ENCODE measurements at regions not wholly inside any gene's neighbourhood (a gene's known extent, or its start where the extent isn't known, plus 50 kb on each side); places are given as distances from the start of the nearest gene placed in this dataset.

DNA sequence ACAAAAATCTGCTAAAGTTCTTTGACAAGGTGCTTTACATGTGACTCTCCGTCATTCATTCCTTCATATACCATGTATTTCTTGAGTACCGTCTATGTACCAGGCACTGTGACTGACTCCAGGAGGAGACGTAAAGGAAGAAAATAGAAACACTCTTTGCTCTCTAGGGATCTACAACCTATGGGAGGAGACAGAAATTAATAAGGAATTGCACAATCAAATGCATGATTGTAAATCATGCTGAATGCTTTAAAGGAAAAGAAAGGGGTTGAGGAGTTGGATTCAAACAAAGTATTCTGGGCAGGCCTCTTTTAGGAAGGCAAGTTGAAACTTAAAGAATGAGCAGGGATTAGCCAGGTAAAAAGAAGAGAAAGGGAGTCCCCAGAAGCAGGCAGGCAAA lies 239.1 kb upstream of the FGGY start:
- DNase-seq (ENCODE audit: low spot score): no peak
- in situ Hi-C loops (cut with HindIII; ENCODE audit: low sequenced_read_pairs): no loop called here

DNA sequence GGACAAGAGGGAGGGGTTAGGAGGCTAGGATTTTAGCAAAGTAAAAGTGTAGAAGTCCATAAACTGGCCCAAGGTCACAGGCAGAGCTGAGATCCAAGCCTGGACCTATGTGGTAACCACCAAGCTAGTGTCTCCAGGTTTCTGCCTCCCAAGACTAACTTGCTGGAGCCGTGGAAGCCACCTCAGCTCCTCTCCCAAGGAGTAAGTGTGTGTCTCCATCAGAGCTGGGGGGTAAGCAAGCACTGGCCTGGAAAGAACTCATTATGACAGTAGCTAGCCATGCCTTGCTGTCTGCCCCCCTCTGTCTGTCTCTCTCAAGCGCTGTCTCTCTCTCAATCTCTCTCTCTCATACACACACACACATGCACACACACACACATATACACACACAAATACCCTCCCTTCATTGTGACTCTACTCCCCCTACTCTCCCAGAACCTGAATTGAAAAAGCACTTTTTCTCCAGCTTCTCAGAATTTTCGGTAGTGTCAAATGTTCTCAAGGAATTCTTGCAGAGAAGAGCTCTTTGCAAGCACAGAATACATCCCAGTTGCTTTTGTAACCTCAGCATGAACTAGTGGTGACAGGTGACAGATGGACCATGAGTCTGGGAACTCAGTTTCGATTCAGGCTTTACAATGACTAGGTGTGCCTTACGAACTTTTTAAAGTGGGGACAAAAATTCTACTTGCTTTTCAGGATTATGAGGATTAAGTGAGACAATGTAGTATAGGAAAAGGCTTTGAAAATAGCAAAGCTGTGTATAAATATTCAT lies 238.0 kb upstream of the FGGY start:
- in situ Hi-C loops (cut with HindIII; ENCODE audit: low sequenced_read_pairs): no loop called here

DNA sequence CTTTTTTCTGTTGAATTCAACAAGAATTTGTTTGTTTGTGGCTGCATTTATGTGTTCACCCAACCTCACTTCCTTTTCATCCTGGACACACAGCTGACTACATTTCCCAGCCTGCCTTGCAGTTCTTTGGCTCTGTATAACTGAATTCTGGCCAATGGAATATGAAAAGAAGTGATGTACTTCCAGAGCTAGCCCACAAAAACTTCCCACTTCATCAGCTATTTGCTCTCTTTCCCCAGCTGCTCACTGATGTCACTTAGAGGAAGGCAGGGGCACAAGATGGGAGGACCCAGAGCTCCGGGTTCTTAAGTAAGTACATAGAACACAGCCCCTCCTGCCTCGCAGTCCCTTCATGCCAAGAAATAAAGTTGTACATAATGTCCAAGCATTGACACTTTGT lies 235.0 kb upstream of the FGGY start:
- DNase-seq (ENCODE audit: low spot score): peak; percentile 27
- in situ Hi-C loops (cut with HindIII; ENCODE audit: low sequenced_read_pairs): no loop called here

More for the DNA sequence above, 238.0 kb upstream of the FGGY start:
- DNase-seq (ENCODE audit: low spot score): no peak

DNA sequence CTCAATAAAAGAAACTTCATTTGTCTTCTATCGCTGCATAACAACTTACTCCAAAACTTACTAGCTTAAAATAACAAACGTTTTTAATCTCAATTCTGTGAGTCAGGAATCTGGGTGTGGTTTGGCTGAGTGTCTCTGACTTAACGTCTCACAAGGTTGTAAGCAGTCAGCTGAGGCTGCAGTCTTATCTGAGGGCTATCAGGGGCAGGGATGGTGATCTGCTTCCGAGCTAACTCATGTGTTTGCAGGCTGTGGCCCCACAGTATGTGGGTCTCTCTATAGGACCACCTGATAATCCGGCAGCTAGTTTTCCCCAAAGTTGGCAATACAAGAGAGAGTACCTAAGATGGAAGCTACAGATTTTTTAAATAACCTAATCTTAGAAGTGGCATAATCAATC lies 234.2 kb upstream of the FGGY start:
- in situ Hi-C loops (cut with HindIII; ENCODE audit: low sequenced_read_pairs): no loop called here
- DNase-seq (ENCODE audit: low spot score): no peak

DNA sequence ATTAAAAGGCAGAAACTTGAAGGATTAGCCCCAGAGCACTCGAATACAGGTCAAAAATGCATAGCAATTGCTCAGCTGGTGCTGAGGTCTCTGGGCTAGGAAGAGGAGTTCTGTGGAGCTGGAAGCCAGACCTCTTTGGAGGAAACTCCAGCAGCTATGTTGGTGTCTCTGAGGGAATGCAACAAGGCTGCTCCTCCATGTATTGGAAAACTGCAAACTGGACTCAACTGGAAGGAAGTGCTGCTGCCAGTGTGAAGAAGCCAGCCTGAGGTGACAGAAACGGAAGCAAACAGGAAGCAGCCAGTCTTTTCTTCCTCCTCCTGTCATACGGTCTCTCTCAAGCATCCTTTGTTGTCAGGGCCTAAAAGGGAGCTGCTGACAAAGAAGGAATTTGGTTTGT lies 233.4 kb upstream of the FGGY start:
- DNase-seq (ENCODE audit: low spot score): no peak
- in situ Hi-C loops (cut with HindIII; ENCODE audit: low sequenced_read_pairs): no loop called here

DNA sequence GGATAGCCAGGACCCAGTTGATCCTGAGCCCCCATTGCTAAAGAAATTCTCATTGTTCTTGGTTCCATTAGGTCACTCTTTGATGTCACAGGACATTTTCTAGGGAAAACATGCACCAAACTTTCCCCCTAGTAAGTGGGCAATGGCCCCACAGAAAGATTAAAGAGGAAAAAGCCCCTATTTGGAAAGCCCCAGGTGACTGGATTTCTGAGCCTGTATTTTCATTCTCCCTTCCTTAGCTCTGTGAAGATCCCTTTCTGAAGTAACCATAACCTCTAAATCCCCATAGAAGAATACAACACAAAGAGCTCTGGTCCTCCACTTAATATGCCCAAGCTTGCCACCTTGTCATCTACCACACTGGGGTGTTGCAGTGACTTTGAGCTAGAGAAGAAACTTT lies 232.3 kb upstream of the FGGY start:
- in situ Hi-C loops (cut with HindIII; ENCODE audit: low sequenced_read_pairs): no loop called here
- no peak for DNase-seq (ENCODE audit: low spot score)

DNA sequence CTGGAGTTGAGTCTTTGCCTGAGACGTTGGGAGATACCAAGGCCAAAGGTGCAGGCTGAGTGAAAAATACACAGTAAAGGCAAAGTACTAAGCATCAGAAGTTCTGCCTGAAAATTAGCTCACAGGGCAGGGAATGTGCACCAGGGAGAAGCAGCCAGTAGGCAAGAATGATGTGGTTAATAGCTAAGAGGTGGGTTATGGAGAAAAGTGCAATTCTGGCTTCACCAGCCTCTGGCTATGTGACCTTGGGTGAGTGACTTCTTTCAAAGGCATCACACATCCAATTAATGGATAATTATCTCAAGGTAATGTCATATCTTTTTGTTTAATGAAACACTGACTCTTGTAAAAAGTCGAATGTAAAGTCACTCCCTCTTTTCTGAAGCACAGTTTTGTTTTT lies 230.7 kb upstream of the FGGY start:
- in situ Hi-C loops (cut with HindIII; ENCODE audit: low sequenced_read_pairs): no loop called here
- no peak for DNase-seq (ENCODE audit: low spot score)

DNA sequence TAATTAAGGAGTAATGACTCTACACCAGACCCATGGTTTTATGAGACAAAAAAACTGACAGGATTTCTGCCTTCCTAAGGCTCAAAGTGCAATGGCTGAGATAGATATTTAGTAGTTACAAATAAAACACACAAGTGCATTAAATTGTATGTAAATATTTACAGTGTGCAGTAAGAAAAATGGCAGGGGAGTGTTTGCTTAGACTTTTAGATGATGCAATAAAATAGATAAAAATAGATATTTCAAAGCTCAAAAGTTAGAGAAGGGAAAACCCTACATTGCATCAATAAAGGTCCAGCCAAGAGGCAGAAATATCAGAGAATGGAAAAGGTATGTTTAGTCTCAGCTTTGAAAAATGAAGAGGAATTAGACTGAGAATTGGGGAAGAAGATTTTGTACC lies 226.3 kb upstream of the FGGY start:
- DNase-seq (ENCODE audit: low spot score): no peak
- in situ Hi-C loops (cut with HindIII; ENCODE audit: low sequenced_read_pairs): no loop called here

DNA sequence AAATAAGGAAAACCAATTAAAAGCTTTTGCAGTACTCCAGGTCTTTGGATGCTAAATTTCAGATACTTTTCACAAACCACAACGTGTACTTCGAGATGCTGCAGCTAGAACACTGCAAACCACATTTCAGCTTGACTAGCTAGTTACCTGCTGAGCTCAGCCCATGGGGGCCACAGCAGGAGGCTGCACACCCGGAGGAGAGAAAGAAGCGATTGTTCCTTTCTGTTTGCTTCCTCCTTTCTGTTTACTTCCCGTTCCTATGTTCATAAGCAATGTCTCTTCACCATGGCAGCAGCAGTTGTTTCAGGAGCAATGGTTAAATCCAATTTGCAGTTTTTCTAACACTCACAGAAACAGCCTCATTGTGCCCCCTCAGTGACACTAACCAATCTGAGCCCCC lies 225.6 kb upstream of the FGGY start:
- in situ Hi-C loops (cut with HindIII; ENCODE audit: low sequenced_read_pairs): no loop called here
- no peak for DNase-seq (ENCODE audit: low spot score)

DNA sequence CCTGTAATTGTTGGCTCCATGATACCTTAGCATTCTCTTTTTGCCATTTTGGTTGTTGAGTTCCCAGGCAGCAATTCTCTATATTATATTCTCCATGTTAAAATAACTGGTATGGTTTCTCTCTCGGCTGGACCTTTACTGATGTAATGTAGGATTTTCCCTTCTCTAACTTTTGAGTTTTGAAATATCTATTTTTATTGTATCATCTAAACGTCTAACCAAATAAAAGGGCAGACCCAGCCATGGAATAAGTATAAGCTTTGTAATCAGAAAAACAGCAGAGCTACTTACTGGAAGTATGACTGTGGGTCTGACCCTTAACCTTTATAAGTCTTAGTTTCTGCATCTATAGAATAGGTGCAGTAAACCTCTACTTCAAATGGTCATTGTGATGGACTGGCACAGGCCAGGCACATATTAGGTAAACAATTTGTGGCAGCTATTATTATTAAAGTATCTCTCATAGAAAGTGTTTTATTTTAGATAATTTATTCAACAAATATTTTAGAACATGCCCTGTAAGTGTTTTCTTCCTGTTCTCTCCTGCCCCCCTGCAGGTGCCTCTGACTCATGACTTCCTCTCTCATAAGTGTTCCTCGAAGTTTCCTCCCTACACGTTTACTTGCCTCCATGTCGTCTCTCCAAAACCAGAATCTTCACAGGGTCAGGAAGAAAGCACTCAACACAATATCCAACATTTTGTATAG lies 224.9 kb upstream of the FGGY start:
- no peak for DNase-seq (ENCODE audit: low spot score)
- in situ Hi-C loops (cut with HindIII; ENCODE audit: low sequenced_read_pairs): no loop called here

DNA sequence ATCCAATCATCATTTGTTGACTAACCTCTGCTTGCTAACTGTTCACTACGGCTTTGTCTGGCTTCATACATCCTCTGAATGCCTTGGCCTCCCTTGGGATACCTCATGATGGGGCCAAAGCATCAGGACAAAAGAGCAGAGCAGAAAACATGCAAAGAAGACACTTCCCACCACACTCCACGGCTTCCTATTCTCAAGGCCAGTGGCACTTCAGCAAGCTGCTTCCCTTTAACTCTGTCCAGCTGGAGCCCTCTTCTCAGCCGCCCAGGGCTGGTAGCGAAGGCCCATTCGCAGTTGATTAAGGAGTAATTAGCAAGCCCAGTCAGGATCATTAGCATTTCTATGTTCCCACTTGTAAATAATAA lies 224.3 kb upstream of the FGGY start:
- no peak for DNase-seq (ENCODE audit: low spot score)
- in situ Hi-C loops (cut with HindIII; ENCODE audit: low sequenced_read_pairs): no loop called here

DNA sequence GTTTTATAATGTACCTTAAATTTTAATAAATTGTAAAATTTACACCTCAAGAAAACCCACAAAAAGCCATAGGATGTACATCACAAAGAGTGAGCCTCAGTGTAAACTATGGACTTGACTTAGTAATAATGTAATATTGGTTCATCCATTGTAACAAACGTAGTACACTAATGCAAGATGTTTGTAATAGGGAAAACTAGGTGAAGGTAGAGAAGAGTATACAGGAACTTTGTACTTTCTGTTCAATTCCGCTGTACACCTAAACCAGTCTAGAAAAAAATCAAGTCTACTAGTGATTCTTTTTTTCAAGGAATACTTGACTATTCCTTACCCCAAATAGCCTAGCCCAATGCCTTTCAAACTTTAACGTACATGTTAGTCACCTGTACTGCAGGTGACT lies 222.3 kb upstream of the FGGY start:
- no peak for DNase-seq (ENCODE audit: low spot score)
- in situ Hi-C loops (cut with HindIII; ENCODE audit: low sequenced_read_pairs): no loop called here

DNA sequence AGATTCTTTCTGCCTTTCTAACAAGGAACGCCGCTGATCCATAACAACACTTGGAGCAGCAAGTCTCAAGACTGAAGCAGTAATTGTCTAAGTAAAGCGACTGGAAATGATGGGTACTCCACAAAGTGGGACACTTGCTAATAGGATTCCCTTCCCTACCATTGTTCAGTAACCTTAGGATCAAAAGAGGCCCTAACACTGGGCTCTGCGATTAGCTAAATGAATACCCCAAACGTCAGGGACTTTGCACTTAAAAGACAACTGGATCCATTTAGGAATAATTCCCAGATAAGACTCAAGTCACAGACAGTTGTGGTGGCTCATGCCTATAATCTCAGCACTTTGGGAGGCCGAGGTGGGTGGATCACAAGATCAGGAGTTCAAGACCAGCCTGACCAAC lies 221.9 kb upstream of the FGGY start:
- in situ Hi-C loops (cut with HindIII; ENCODE audit: low sequenced_read_pairs): no loop called here

DNA sequence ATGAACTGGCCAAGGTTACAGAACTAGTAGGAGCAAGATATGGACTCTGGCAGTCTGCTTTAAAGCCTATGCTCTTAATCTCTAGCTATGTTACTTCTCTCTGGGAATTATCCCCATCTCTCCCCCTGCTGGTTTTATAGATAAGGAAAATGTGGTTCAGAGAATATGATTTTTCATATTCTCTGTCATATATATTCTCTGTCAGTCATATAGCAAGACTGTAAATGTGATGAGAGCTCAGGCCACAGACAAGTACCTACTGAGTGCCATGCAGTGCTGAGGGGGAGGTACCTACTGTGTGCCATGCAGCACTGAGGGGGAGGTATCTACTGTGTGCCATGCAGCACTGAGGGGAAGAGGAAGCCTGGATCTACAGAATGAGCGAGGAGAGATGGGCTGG lies 220.3 kb upstream of the FGGY start:
- in situ Hi-C loops (cut with HindIII; ENCODE audit: low sequenced_read_pairs): no loop called here
- no peak for DNase-seq (ENCODE audit: low spot score)

More for the DNA sequence above, 221.9 kb upstream of the FGGY start:
- DNase-seq (ENCODE audit: low spot score): no peak

DNA sequence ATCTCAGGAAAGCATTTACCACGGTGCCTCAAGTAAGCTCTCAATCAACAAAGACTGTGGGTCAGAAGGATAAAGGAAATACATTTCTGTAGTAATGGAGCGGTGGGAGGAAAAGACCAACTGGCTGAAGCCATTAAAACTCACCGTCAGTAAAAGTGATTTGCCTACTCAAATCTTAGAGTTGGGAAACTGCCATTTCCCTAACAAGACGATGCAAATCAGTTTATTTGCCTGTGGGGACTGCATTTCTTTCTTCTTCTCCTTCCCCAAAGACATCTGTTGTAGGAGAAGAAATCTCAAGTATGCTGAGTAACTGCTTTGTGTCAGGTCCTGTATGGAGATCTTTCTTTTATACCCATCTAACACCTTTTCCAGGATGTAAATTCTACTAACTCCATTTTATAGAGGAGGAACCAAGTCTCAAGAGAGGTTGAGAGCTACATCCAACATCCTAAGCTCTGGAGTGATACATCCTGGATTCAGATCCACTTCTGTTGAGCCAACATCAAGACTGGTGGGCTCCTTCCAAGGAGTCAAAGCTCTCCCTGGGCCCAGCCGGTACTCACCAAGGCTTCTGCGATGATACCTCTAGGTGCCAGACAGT lies 219.3 kb upstream of the FGGY start:
- in situ Hi-C loops (cut with HindIII; ENCODE audit: low sequenced_read_pairs): no loop called here
- no peak for DNase-seq (ENCODE audit: low spot score)

DNA sequence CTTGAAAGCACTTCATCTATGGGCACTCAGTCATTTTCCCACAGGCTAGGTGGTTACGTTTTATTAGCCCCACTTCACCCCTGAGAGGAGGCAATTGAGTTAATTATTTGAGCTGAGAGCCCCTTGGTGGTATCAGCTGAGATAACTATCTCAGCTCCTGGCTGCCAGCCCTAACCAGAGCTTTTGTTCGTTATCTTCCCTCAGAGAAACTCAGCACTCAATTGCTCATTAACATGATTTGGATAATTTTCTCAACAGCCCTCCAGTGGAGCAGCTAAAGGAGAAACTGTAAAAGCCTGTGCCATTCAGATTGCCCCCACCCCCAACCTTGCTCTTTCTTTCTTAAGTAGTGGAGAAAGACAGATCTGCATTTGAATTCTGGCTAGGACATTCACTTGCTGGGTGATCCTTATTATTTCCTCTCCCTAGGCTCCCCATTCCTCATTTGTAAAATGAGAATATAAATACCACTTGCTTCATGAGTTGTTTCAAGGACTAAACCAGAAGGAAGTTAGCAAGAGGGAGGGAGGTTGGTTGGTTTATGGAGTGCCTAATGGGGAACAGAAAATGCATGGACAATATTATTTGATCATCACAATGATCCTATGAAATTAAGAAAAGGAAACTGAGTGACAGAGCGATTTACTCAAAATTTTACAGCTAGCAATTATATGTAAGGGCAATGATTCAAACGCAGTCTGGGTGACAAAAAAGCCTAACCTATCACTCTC lies 218.7 kb upstream of the FGGY start:
- in situ Hi-C loops (cut with HindIII; ENCODE audit: low sequenced_read_pairs): no loop called here
- DNase-seq (ENCODE audit: low spot score): no peak

DNA sequence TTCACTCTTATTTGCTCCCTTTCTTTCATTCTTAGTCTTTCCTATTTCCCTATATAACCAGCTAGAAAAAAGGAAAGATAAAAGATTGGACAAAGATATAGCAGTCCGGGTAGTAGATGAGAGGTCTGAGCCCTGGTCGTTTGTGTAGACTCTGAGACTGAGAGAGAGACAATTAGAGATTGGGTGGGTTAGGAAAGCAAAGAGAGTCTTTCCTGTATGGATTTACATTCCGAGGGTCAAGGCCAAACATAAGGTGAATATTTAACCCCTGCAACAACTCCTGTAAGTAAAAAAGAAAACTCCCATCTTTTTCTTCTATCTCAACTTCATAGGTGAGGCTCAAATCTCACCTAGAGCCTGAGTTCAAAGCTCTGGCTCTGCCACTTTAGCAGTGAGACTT lies 218.0 kb upstream of the FGGY start:
- no peak for DNase-seq (ENCODE audit: low spot score)
- in situ Hi-C loops (cut with HindIII; ENCODE audit: low sequenced_read_pairs): no loop called here

DNA sequence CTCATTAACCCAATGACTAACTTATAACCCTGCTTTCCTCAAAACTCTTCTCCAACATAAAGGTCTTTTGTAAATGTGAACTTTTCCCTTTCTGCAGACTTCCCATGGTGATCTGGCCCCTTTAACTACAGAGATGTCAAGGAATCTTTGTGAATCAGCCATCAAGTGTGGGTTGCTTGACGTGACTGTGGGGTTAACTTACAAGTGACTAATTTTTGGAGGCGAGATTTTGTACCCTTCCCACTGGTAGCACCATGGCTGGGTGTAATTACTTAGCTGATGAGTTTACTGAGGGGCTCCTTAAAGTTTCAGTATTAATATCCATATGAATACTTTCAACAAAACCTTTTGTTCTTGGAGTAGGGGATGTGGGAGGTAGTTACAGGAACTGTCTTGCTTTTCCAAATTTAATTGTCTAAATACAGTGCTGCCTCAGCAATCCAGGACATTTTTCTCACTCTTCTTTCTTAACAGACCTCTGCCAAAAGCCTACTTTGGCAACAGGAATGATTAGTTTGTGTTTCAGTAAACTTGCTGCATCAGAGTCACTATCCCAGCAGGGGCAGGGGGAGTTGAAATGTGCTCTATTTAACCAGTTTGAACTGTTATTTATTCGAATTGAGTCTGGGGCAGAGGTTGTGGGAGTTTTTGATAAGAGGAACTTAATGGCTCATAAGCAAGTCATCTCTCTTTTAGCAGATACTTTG lies 217.3 kb upstream of the FGGY start:
- in situ Hi-C loops (cut with HindIII; ENCODE audit: low sequenced_read_pairs): no loop called here
- no peak for DNase-seq (ENCODE audit: low spot score)

DNA sequence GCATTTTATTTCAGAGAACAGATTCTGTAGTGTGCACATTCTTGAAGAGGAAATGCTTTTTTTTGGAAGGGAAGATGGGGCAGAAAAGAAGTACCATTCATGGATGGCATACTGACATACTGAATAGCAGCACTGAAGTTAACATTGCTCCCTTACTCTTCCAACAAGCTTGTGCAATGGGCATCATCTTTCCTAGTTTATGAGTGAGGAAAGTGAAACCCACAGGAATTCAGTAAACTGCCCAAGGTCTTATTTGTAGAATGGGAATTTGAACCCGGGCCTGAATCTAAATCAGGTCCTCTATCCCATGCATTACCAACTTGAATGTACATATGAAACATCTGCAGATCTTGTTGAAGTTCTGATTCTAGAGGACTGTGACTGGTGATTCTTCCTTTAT lies 215.7 kb upstream of the FGGY start:
- DNase-seq (ENCODE audit: low spot score): no peak
- in situ Hi-C loops (cut with HindIII; ENCODE audit: low sequenced_read_pairs): no loop called here

DNA sequence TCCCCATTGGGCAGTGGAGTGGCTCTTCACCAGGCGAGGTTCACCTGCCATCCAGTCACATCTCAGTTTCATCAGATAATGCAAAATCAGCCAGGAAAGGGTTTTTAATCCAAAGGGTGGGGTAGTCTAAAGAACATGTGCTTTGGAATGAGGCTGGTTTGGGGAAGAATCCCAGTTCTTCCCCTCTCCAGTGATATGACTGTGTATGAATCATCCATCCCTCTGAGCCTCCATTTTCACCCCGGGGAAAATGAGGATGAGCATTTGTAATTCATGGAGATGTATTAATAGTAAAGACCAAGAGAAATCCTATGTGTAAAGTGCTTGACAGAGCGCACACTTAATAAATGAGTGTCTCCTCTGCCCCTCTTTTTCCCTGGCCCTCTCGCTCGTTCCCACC lies 215.1 kb upstream of the FGGY start:
- in situ Hi-C loops (cut with HindIII; ENCODE audit: low sequenced_read_pairs): no loop called here
- no peak for DNase-seq (ENCODE audit: low spot score)

All from G401 (cell line).